Trophoblast cell (in vitro differentiated cells and primary cell): ENCODE measurements at regions not wholly inside any gene's neighbourhood (a gene's known extent, or its start where the extent isn't known, plus 50 kb on each side); places are given as distances from the start of the nearest gene placed in this dataset.
"Not testable (repeated sequence)": the region's sequence is repeated elsewhere in the genome, so short reads cannot be mapped to it uniquely, and the experiment has no call there.

Experiments used
- DNase-seq, 2 donors: peaks; one replicate each; pipeline ENCODE4 v3.0.0-alpha.2; 2016
- H2AFZ ChIP-seq: 2 replicates; pipeline ENCODE4 v1.6.1; 2013; ENCODE audit warnings: low read length, moderate library complexity, mild to moderate bottlenecking; ENCODE audit not compliant: insufficient read depth, poor library complexity
- H2AK5ac ChIP-seq: 2 replicates; pipeline ENCODE4 v1.6.1; 2013; ENCODE audit warnings: mild to moderate bottlenecking, low read length
- H2BK120ac ChIP-seq: 2 replicates; pipeline ENCODE4 v1.6.1; 2013; ENCODE audit warnings: low read length, mild to moderate bottlenecking, moderate library complexity; ENCODE audit not compliant: insufficient read depth, poor library complexity
- H2BK12ac ChIP-seq: 2 replicates; pipeline ENCODE4 v1.6.1; 2013; ENCODE audit warnings: mild to moderate bottlenecking, low read length, moderate library complexity
- H2BK5ac ChIP-seq: 2 replicates; pipeline ENCODE4 v1.6.1; 2013; ENCODE audit warnings: low read length, low read depth, moderate library complexity, mild to moderate bottlenecking; ENCODE audit not compliant: poor library complexity
- H3K14ac ChIP-seq: 2 replicates; pipeline ENCODE4 v1.6.1; 2013; ENCODE audit warnings: mild to moderate bottlenecking, low read length
- H3K18ac ChIP-seq: 2 replicates; pipeline ENCODE4 v1.6.1; 2013; ENCODE audit warnings: mild to moderate bottlenecking, low read length
- H3K23ac ChIP-seq: 2 replicates; pipeline ENCODE4 v1.6.1; 2013; ENCODE audit warnings: low read length
- H3K27ac ChIP-seq: 2 replicates; pipeline ENCODE4 v1.5.1; 2013; ENCODE audit warnings: low read depth, mild to moderate bottlenecking, inconsistent platforms, low read length, moderate library complexity
- H3K27me3 ChIP-seq: 2 replicates; pipeline ENCODE4 v1.6.1; 2013; ENCODE audit warnings: inconsistent platforms, mild to moderate bottlenecking, low read length, moderate library complexity; ENCODE audit not compliant: insufficient read depth
- H3K36me3 ChIP-seq, 2 experiments: 1 replicate in 1 of 2; 2 replicates in 1 of 2; pipeline ENCODE4 v1.6.1; 2013; ENCODE audit warnings: low read length in 2 of 2, mild to moderate bottlenecking in 2 of 2, moderate library complexity in 1 of 2; ENCODE audit not compliant: insufficient read depth in 2 of 2, control insufficient read depth in 1 of 2
- H3K4ac ChIP-seq: 2 replicates; pipeline ENCODE4 v1.6.1; 2013; ENCODE audit warnings: low read depth, mild to moderate bottlenecking, low read length, moderate library complexity
- H3K4me1 ChIP-seq, 2 experiments: 1 replicate in 1 of 2; 2 replicates in 1 of 2; pipeline ENCODE4 v1.6.1; 2013; ENCODE audit warnings: low read length in 2 of 2, mild to moderate bottlenecking in 2 of 2, moderate library complexity in 1 of 2; ENCODE audit not compliant: insufficient read depth in 2 of 2, control insufficient read depth in 1 of 2
- H3K4me2 ChIP-seq: 2 replicates; pipeline ENCODE4 v1.6.1; 2013; ENCODE audit warnings: inconsistent platforms, mild to moderate bottlenecking, low read length, moderate library complexity
- H3K4me3 ChIP-seq: 2 replicates; pipeline ENCODE4 v1.5.1; 2013; ENCODE audit warnings: mild to moderate bottlenecking, low read depth, low read length, inconsistent platforms
- H3K79me1 ChIP-seq: one replicate; pipeline ENCODE4 v1.6.1; 2013; ENCODE audit warnings: low read length
- H3K79me2 ChIP-seq: 2 replicates; pipeline ENCODE4 v1.6.1; 2013; ENCODE audit warnings: low read length, mild to moderate bottlenecking; ENCODE audit not compliant: control insufficient read depth, insufficient read depth, poor library complexity
- H3K9ac ChIP-seq: 2 replicates; pipeline ENCODE4 v1.6.1; 2013; ENCODE audit warnings: mild to moderate bottlenecking, low read length
- H3K9me3 ChIP-seq: 2 replicates; pipeline ENCODE4 v1.6.1; 2013; ENCODE audit warnings: low read depth, mild to moderate bottlenecking, control low read depth, inconsistent platforms, low read length; ENCODE audit not compliant: insufficient read depth
- H4K12ac ChIP-seq: 2 replicates; pipeline ENCODE4 v1.6.1; 2013; ENCODE audit warnings: low read depth, mild to moderate bottlenecking, low read length, moderate library complexity
- H4K8ac ChIP-seq: 2 replicates; pipeline ENCODE4 v1.6.1; 2013; ENCODE audit warnings: low read depth, mild to moderate bottlenecking, low read length, moderate library complexity
- H4K91ac ChIP-seq: one replicate; pipeline ENCODE4 v1.6.1; 2013; ENCODE audit warnings: low read depth, mild to moderate bottlenecking, low read length, moderate library complexity
- WGBS: extraction: QIAGEN DNeasy Blood & Tissue Kit; methylation state at CpG from one replicate; pipeline ENCODE4 v1.1.7; 2013; ENCODE audit warnings: missing lambda C conversion rate; ENCODE audit not compliant: insufficient read length, insufficient coverage; ENCODE audit errors: extremely low coverage; 5-methylcytosine and 5-hydroxymethylcytosine counted together

DNA sequence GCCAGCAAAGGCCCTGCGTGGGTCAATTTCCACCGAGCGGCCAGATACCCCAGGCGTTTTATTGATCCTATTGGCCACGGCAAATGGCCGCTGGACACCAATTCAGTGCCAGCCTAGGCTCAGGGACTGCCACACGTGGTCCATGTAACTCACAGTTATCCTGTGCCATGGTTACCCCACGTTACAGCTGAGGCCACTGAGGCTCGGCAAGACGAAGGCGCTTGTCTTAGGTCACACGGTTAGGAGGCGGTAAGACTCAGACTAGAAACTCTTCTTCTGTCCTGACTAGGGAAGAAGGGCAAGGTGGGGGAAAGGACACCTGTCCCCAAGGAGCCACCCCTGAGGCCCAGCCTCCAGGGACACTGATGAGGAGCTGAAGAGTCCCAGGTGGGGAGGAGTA, 381.1 kb upstream of the ZNF722 start:
- H2BK120ac ChIP-seq, H3K4me3 ChIP-seq, H3K9me3 ChIP-seq, DNase-seq, H2AK5ac ChIP-seq, H3K4me2 ChIP-seq, H4K8ac ChIP-seq, H3K23ac ChIP-seq, H3K4ac ChIP-seq, H3K79me2 ChIP-seq, H2AFZ ChIP-seq, H4K91ac ChIP-seq, H3K9ac ChIP-seq, H3K27me3 ChIP-seq, H3K27ac ChIP-seq, H3K36me3 ChIP-seq, H2BK12ac ChIP-seq, H3K14ac ChIP-seq, H2BK5ac ChIP-seq, H3K18ac ChIP-seq, H3K79me1 ChIP-seq, H4K12ac ChIP-seq, H3K4me1 ChIP-seq: not testable (repeated sequence)
- WGBS, result no CpG with 5 or more reads among the region's 13 CpGs

DNA sequence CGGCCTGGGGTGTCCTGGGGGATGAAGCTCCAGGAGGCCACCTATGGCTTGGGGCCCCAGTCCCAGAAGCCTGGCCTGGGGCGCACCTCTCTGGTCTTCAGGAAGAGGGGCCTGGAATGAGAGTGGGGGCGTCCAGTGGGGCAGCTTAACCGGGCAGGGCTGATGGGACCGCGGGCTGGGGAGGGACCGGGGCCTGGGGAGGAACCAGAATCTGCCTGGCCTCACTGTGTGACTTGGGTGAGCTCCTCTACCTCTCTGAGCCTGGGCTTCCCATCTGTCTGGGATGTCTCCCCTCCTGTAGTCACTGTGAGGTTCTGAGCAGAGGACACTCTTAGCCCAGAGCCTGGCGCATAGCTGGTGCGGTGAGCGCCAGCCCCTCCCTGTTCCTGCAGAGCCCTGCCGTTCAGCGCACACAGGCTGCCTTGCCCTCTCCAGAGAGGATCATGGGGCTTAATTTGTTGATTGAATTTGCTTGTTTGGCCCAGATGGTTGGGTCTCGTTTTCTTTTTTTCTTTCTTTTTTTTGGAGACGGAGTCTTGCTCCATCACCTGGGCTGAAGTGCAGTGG, 378.4 kb upstream of the ZNF722 start:
- H4K8ac ChIP-seq, H3K4me2 ChIP-seq, H3K14ac ChIP-seq, H3K9ac ChIP-seq, H2AFZ ChIP-seq, H3K23ac ChIP-seq, H3K4me3 ChIP-seq, H2AK5ac ChIP-seq, H3K79me1 ChIP-seq, H2BK12ac ChIP-seq, H3K4ac ChIP-seq, H3K18ac ChIP-seq, H2BK120ac ChIP-seq, H3K4me1 ChIP-seq, H3K27me3 ChIP-seq, H3K27ac ChIP-seq, H2BK5ac ChIP-seq, H4K12ac ChIP-seq, H3K9me3 ChIP-seq, H4K91ac ChIP-seq, H3K36me3 ChIP-seq, H3K79me2 ChIP-seq: not testable (repeated sequence)
- DNase-seq, result peak in 1 of 2 donors; percentile 0
- WGBS, result no CpG with 5 or more reads among the region's 14 CpGs

DNA sequence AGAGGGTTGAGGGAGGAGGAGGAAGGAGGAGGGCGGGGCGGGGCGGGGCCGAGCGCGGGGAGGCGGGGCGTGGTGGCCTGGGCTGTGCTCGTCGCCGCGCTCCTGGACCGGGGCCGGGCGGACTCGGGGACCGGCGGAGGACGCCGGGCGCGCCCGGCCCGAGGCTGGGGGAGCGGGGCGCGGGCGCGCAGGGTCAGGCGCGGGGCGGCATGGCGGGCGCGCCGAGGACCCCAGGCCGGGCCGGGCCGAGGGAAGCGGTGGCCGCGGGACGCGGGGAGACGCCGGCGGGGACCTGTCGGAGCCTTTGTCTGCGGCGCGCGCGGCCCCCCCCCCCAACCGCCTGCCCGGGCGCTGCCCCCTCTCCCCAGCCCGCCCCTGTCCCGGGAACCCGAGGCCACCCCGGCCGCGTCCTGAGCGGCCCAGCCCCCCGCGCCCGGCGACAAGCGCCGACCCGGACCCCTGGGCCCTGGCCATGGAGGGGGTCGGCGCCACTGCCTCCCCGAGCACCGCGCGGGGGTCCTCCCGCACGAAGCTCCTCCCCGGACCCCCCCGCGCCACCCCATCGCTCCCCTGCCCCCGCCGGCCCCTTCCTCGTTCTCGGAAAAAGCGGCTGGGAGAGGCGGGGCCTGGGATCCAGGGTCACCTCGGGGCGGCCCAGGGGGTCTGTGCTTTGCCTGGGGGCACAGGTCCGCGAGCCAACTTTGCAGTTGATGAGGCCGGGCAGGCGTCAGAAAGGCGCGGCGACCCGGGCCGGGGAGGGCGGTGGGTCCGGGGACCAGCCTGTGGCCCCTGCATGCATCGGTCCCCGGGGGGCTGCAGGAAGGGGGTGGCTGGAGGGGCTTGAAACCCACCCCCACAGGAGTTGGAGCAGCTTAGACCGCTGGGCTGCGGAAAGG, 370.8 kb upstream of the ZNF722 start:
- H3K4me1 ChIP-seq, H3K36me3 ChIP-seq, H2BK12ac ChIP-seq, H4K8ac ChIP-seq, H3K27ac ChIP-seq, H3K9me3 ChIP-seq, H3K18ac ChIP-seq, H3K4me2 ChIP-seq, H2BK5ac ChIP-seq, H3K4ac ChIP-seq, DNase-seq, H2AK5ac ChIP-seq, H3K27me3 ChIP-seq, H3K79me2 ChIP-seq, H3K14ac ChIP-seq, H2AFZ ChIP-seq, H3K23ac ChIP-seq, H3K4me3 ChIP-seq, H4K12ac ChIP-seq, H3K79me1 ChIP-seq, H3K9ac ChIP-seq, H4K91ac ChIP-seq, H2BK120ac ChIP-seq: not testable (repeated sequence)
- WGBS, result no CpG with 5 or more reads among the region's 105 CpGs

DNA sequence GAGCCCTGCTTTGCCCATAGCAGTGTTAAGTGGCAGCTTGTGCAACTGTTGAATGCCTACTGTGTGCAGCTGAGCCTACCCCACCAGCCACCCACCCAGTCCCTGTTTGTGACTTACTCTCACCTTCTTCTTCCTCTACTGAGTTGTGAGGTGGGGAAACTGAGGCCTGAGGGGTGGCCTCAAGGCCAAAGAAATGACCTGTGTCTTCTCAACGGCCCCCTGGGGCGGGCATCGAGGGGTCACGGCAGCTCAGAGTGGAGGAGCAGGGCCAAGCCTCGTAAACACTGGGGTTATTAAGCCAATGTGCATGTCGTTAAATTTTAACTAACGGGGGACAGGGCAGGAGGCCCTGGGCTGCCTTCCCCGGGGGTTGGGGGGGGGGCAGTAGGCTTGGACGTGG, 369.6 kb upstream of the ZNF722 start:
- not testable (repeated sequence) for H3K14ac ChIP-seq, H3K9ac ChIP-seq, H2BK120ac ChIP-seq, H3K27me3 ChIP-seq, H4K8ac ChIP-seq, H2BK12ac ChIP-seq, H4K91ac ChIP-seq, H3K4ac ChIP-seq, H2BK5ac ChIP-seq, H3K23ac ChIP-seq, H4K12ac ChIP-seq, H3K4me3 ChIP-seq, H3K18ac ChIP-seq, H3K36me3 ChIP-seq, H3K27ac ChIP-seq, H3K79me2 ChIP-seq, H2AFZ ChIP-seq, H3K4me1 ChIP-seq, H3K4me2 ChIP-seq, H3K9me3 ChIP-seq, H3K79me1 ChIP-seq, DNase-seq, H2AK5ac ChIP-seq
- WGBS, result no CpG with 5 or more reads among the region's 9 CpGs
